ENCODE measurements at regions not wholly inside any gene's neighbourhood (a gene's known extent, or its start where the extent isn't known, plus 50 kb on each side); places are given as distances from the start of the nearest gene placed in this dataset.

GRCh38 chr20:22499515-22500166 lies 84.7 kb downstream of the FOXA2 start:
- POLR2A ChIA-PET = no interaction called here
- Histone ChIP-seq H3K27me3 (ENCODE audit: control insufficient read depth, insufficient read depth, low read length) (no peaks in the 10 kb centered on the region), H3K4me3 (ENCODE audit: low read depth, low read length) (no peak overlapping the region), H3K27ac (ENCODE audit: low read depth, low read length) (no peak overlapping the region), H3K9me3 (ENCODE audit: control insufficient read depth, insufficient read depth, low read length) (peaks cover 19% of the 10 kb centered on the region)
- no peak for TF ChIP-seq CTCF (IDR thresholded peaks at IDR 0.05; ENCODE audit: low read depth, low read length)
- CTCF ChIA-PET = no interaction called here
- no peak for DNase-seq (ENCODE audit: low read depth, low spot score)

- TF ChIP-seq CTCF (IDR thresholded peaks at IDR 0.05; ENCODE audit: low read depth, low read length) = no peak
- H3K4me3 ChIP-seq (ENCODE audit: low read depth, low read length) = no peak overlapping the region
- H3K27me3 ChIP-seq (ENCODE audit: control insufficient read depth, insufficient read depth, low read length) = no peaks in the 10 kb centered on the region
- no peak overlapping the region for H3K27ac ChIP-seq (ENCODE audit: low read depth, low read length)
- peaks cover 8% of the 10 kb centered on the region for H3K9me3 ChIP-seq (ENCODE audit: control insufficient read depth, insufficient read depth, low read length)
- ChIA-PET POLR2A (no interaction called here), CTCF (no interaction called here)
- DNase-seq (ENCODE audit: low read depth, low spot score) = no peak
Observed at GRCh38 chr20:22496817-22497216, 87.6 kb downstream of the FOXA2 start.

GRCh38 chr20:22495789-22496188 lies 88.6 kb downstream of the FOXA2 start:
- ChIA-PET POLR2A (no interaction called here), CTCF (no interaction called here)
- peaks cover 4% of the 10 kb centered on the region for H3K9me3 ChIP-seq (ENCODE audit: control insufficient read depth, insufficient read depth, low read length)

GRCh38 chr20:22495172-22495571 lies 89.2 kb downstream of the FOXA2 start:
- no peak overlapping the region for H3K4me3 ChIP-seq (ENCODE audit: low read depth, low read length)
- no peaks in the 10 kb centered on the region for H3K27me3 ChIP-seq (ENCODE audit: control insufficient read depth, insufficient read depth, low read length)
- peaks cover 7% of the 10 kb centered on the region for H3K9me3 ChIP-seq (ENCODE audit: control insufficient read depth, insufficient read depth, low read length)
- DNase-seq (ENCODE audit: low read depth, low spot score) = no peak
- no peak overlapping the region for H3K27ac ChIP-seq (ENCODE audit: low read depth, low read length)
- ChIA-PET CTCF (no interaction called here), POLR2A (no interaction called here)
- TF ChIP-seq CTCF (IDR thresholded peaks at IDR 0.05; ENCODE audit: low read depth, low read length) = no peak

More at GRCh38 chr20:22495789-22496188, 88.6 kb downstream of the FOXA2 start:
- DNase-seq (ENCODE audit: low read depth, low spot score) = no peak
- H3K27me3 ChIP-seq (ENCODE audit: control insufficient read depth, insufficient read depth, low read length) = no peaks in the 10 kb centered on the region
- no peak overlapping the region for H3K4me3 ChIP-seq (ENCODE audit: low read depth, low read length)
- H3K27ac ChIP-seq (ENCODE audit: low read depth, low read length) = no peak overlapping the region
- no peak for TF ChIP-seq CTCF (IDR thresholded peaks at IDR 0.05; ENCODE audit: low read depth, low read length)

- H3K4me3 ChIP-seq (ENCODE audit: low read depth, low read length) = no peak overlapping the region
- no peaks in the 10 kb centered on the region for H3K27me3 ChIP-seq (ENCODE audit: control insufficient read depth, insufficient read depth, low read length)
- CTCF ChIA-PET = no interaction called here
- no peak for DNase-seq (ENCODE audit: low read depth, low spot score)
- TF ChIP-seq CTCF (IDR thresholded peaks at IDR 0.05; ENCODE audit: low read depth, low read length) = no peak
- peaks cover 7% of the 10 kb centered on the region for H3K9me3 ChIP-seq (ENCODE audit: control insufficient read depth, insufficient read depth, low read length)
- POLR2A ChIA-PET = no interaction called here
- H3K27ac ChIP-seq (ENCODE audit: low read depth, low read length) = no peak overlapping the region
Observed at GRCh38 chr20:22492497-22492896, 91.9 kb downstream of the FOXA2 start.
